CD8-positive, alpha-beta memory T cell (primary cell): ENCODE measurements at regions not wholly inside any gene's neighbourhood (a gene's known extent, or its start where the extent isn't known, plus 50 kb on each side); places are given as distances from the start of the nearest gene placed in this dataset.
A peak's percentile ranks its signal among the peaks of the same experiment; 100 is the strongest.

Experiments
- CTCF ChIA-PET: fragments of 350-600 bp; sonication (Branson Sonifier 250); formaldehyde crosslinking; loops from one replicate; lab custom pipeline; 2021; ENCODE audit warnings: antibody characterized with exemption; lab: Charles Lee
- POLR2A ChIA-PET: fragments of 350-600 bp; sonication (Branson Sonifier 250); formaldehyde crosslinking; loops from one replicate; lab custom pipeline; 2021; ENCODE audit warnings: antibody characterized with exemption; lab: Charles Lee
- DNase-seq, 5 donors: peaks; one replicate each; pipeline versions ENCODE4 v3.0.0 to v3.0.0-alpha.2; 2020 to 2022; ENCODE audit warnings: mixed read lengths in 1 of 5
- H3K27ac ChIP-seq: one replicate; pipeline ENCODE4 v1.7.0; 2013; ENCODE audit warnings: low read depth, mild to moderate bottlenecking, low read length, moderate library complexity
- H3K27me3 ChIP-seq: 2 replicates; pipeline ENCODE4 v1.7.0; 2013; ENCODE audit warnings: low read length, mild to moderate bottlenecking; ENCODE audit not compliant: insufficient read depth, poor library complexity, severe bottlenecking
- H3K36me3 ChIP-seq: 2 replicates; pipeline ENCODE4 v1.7.0; 2013; ENCODE audit warnings: mild to moderate bottlenecking, low read length, moderate library complexity; ENCODE audit not compliant: insufficient read depth
- H3K4me1 ChIP-seq: 2 replicates; pipeline ENCODE4 v1.7.0; 2013; ENCODE audit warnings: mild to moderate bottlenecking, low read length, moderate library complexity; ENCODE audit not compliant: insufficient read depth
- H3K4me3 ChIP-seq: 2 replicates; pipeline ENCODE4 v1.7.0; 2013; ENCODE audit warnings: mild to moderate bottlenecking, low read length
- H3K9me3 ChIP-seq: 2 replicates; pipeline ENCODE4 v1.7.0; 2013; ENCODE audit warnings: mild to moderate bottlenecking, low read length
- H3K27ac Mint-ChIP-seq, 8 donors: one replicate each; pipeline ENCODE4 v1.8.0; 2020 to 2021; ENCODE audit warnings: mixed read lengths in 8 of 8, mild to moderate bottlenecking in 6 of 8, inconsistent platforms in 3 of 8, moderate library complexity in 3 of 8
- H3K27me3 Mint-ChIP-seq, 2 donors: one replicate each; pipeline ENCODE4 v1.8.0; 2020 to 2021; ENCODE audit warnings: mixed read lengths in 2 of 2, mild to moderate bottlenecking in 1 of 2, moderate library complexity in 1 of 2
- H3K36me3 Mint-ChIP-seq, 3 donors: one replicate each; pipeline ENCODE4 v1.8.0; 2020 to 2021; ENCODE audit warnings: mixed read lengths in 3 of 3, inconsistent platforms in 1 of 3, mild to moderate bottlenecking in 1 of 3
- H3K4me1 Mint-ChIP-seq, 3 donors: one replicate each; pipeline ENCODE4 v1.8.0; 2020 to 2021; ENCODE audit warnings: mixed read lengths in 3 of 3, inconsistent platforms in 1 of 3, mild to moderate bottlenecking in 1 of 3
- H3K4me3 Mint-ChIP-seq, 7 donors: one replicate each; pipeline ENCODE4 v1.8.0; 2020 to 2021; ENCODE audit warnings: mixed read lengths in 7 of 7, mild to moderate bottlenecking in 6 of 7, moderate library complexity in 4 of 7, inconsistent platforms in 2 of 7
- H3K9me3 Mint-ChIP-seq, 5 donors: one replicate each; pipeline ENCODE4 v1.8.0; 2020 to 2022; ENCODE audit warnings: mixed read lengths in 5 of 5, mild to moderate bottlenecking in 3 of 5, moderate library complexity in 2 of 5, inconsistent platforms in 1 of 5

DNA sequence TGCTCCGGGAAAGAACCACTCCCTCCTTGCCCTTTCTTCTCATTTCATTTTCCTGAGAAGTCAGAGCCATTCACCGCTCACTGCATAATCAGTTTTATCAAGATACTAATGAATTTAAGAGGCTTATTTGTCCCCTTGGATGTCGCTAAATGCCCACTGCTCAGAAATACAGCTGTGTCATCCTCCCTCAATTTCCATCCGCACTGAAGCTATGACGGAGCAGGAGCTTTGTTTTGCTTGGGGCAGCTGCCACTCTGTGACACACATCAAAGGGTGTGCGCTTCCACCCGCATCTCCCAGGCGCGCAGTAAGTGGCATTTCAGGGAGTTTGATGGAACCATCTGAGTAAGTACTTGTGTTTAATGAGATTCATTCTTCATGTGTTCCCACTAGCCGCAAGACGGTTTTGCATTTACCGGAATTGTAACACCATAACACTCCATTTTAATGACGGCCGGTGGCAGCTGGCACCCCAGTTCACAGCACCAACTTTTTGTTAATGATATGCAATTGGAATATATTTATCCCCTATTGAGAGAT is 103.8 kb upstream of the PARD3 start:
- no peaks in the 10 kb centered on the region for H3K36me3 Mint-ChIP-seq
- peaks cover 0 to 9% (median 3%) of the 10 kb centered on the region in 5 donors for H3K9me3 Mint-ChIP-seq
- H3K27me3 ChIP-seq, result no peaks in the 10 kb centered on the region
- no peaks in the 10 kb centered on the region for H3K9me3 ChIP-seq
- ChIA-PET POLR2A (no interaction called here), CTCF (no interaction called here)
- H3K4me1 ChIP-seq, result no peaks in the 10 kb centered on the region
- H3K4me1 Mint-ChIP-seq, result no peaks in the 10 kb centered on the region
- H3K27ac Mint-ChIP-seq, result peak overlapping the region in 1 of 8 donors; percentile 33
- no peak overlapping the region for H3K4me3 ChIP-seq
- no peak overlapping the region for H3K27ac ChIP-seq
- no peak for DNase-seq
- H3K4me3 Mint-ChIP-seq, result no peak overlapping the region
- H3K36me3 ChIP-seq, result no peaks in the 10 kb centered on the region
- H3K27me3 Mint-ChIP-seq, result peaks cover 0 to 10% of the 10 kb centered on the region in 2 donors

DNA sequence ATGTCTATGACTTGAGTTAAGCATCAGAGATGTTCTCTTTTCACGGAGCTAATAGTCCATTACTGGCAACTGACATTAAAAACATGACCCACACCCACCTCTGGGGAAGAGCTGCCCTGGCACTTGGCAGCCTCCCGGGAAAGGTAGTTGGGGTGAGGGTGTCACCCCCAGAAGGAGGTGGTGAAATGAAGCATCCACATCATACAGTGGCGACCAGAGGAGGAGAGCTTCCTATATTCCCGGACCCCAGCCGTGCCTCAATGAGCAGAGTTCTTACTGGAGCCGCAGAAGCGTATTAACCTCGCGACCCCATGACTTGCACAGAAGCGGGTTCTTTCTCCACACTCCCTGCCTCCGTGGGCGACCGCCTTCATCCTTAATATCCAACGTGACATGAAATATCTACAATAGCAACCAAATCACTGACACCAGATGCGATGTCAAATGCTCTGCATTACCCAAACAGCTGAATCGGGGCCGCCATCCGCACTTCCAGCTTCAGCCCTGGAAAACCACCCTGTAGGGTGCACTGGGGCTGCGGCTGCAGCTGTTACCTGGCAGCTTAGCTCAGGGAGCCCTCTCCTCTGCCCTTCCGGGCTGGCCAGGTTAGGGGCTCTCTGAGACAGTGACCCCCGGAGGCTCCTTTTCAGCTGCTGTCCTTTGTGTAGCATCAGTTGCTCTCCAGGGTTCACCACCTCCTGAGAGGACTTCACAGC is 103.1 kb upstream of the PARD3 start:
- Histone ChIP-seq H3K27ac (no peak overlapping the region), H3K36me3 (no peaks in the 10 kb centered on the region), H3K4me1 (no peaks in the 10 kb centered on the region), H3K27me3 (no peaks in the 10 kb centered on the region), H3K4me3 (no peak overlapping the region), H3K9me3 (no peaks in the 10 kb centered on the region)
- Mint-ChIP-seq H3K27me3 (peaks cover 0 to 10% of the 10 kb centered on the region in 2 donors), H3K4me3 (no peak overlapping the region), H3K9me3 (peaks cover 0 to 4% (median 0%) of the 10 kb centered on the region in 5 donors), H3K27ac (no peak overlapping the region), H3K36me3 (no peaks in the 10 kb centered on the region), H3K4me1 (no peaks in the 10 kb centered on the region)
- POLR2A ChIA-PET, result no interaction called here
- no peak for DNase-seq
- CTCF ChIA-PET, result interaction anchor here (1.5 kb wide), 1 partner anchor 9 kb away, joined by 3 read pairs; no protein-coding TSS in a partner anchor

DNA sequence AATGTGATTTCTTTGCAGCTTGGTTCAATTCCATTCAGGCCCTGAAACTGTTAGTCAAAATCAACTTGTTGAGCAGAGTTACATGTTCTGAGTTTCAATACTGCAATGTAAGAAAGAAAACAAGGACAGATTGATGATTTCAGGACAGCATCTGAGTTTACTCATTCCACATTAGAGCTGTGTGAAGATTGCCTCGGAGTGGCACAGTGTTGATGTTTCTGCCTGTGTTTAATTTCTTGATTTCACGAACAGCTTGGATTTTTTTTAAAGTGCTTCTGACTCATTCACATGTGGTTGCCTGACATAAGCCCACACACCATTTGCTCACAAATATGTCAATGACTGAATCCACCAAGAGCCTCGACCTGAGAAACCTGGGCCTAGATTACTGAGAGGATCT is 101.2 kb upstream of the PARD3 start:
- Mint-ChIP-seq H3K4me3 (no peak overlapping the region), H3K27ac (no peak overlapping the region), H3K4me1 (no peaks in the 10 kb centered on the region), H3K27me3 (peaks cover 0 to 8% of the 10 kb centered on the region in 2 donors), H3K9me3 (no peaks in the 10 kb centered on the region), H3K36me3 (no peaks in the 10 kb centered on the region)
- DNase-seq, result no peak
- Histone ChIP-seq H3K27ac (no peak overlapping the region), H3K4me1 (no peaks in the 10 kb centered on the region), H3K27me3 (no peaks in the 10 kb centered on the region), H3K36me3 (no peaks in the 10 kb centered on the region), H3K4me3 (no peak overlapping the region), H3K9me3 (no peaks in the 10 kb centered on the region)
- ChIA-PET CTCF (no interaction called here), POLR2A (no interaction called here)

DNA sequence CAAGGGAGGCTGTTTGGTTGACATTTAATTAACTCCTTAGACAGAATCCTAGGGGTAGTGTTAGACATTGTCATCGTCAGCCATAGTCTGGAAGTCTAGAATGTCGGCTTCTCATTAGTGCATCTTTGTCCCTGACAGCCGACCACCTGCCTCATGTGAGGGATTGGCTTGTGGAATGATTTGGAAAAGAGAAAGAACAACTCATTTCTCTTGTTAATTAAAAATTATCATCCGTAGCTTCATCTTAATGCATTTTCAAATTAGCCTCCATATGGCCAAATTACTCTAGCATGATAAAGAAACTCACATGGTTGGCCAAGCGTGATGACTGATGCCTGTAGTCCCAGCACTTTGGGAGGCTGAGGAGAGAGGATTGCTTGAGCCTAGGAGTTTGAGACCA is 97.7 kb upstream of the PARD3 start:
- H3K9me3 Mint-ChIP-seq, result peaks cover 0 to 2% (median 0%) of the 10 kb centered on the region in 5 donors
- H3K27me3 Mint-ChIP-seq, result peaks cover 0 to 1% of the 10 kb centered on the region in 2 donors
- no peaks in the 10 kb centered on the region for H3K36me3 ChIP-seq
- H3K36me3 Mint-ChIP-seq, result no peaks in the 10 kb centered on the region
- no peaks in the 10 kb centered on the region for H3K4me1 Mint-ChIP-seq
- no peak overlapping the region for H3K27ac Mint-ChIP-seq
- H3K4me3 ChIP-seq, result no peak overlapping the region
- DNase-seq, result no peak
- H3K4me3 Mint-ChIP-seq, result no peak overlapping the region
- no peaks in the 10 kb centered on the region for H3K4me1 ChIP-seq
- ChIA-PET CTCF (no interaction called here), POLR2A (no interaction called here)
- no peaks in the 10 kb centered on the region for H3K27me3 ChIP-seq
- no peaks in the 10 kb centered on the region for H3K9me3 ChIP-seq
- H3K27ac ChIP-seq, result no peak overlapping the region

DNA sequence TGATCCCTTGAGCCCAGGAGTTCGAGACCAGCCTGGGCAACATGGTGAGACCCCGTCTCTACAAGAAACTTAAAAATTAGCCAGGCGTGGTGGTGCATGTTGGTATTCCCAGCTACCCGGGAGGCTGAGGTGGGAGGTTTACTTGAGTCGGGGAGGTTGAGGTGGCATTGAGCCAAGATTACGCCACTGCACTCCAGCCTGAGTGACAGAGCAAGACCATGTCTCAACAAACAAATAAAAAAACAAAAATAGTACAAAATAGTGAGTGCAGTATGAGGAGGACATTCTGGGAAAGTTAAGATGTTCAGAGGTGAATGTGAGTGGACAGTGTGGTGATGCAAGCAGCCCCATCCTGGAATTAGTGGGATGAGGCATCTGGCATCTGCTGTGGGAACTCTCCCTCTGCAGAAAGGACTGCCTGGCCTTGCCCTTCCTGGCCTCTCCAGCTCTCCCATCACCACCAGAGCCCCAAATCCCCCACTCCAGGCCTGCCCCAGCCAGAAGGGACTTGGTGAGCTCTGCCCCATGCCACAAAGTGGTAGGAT is 96.6 kb upstream of the PARD3 start:
- H3K27me3 ChIP-seq, result no peaks in the 10 kb centered on the region
- no peaks in the 10 kb centered on the region for H3K4me1 ChIP-seq
- DNase-seq, result no peak
- H3K36me3 ChIP-seq, result no peaks in the 10 kb centered on the region
- no peak overlapping the region for H3K27ac ChIP-seq
- peaks cover 0 to 2% (median 0%) of the 10 kb centered on the region in 5 donors for H3K9me3 Mint-ChIP-seq
- H3K4me3 ChIP-seq, result no peak overlapping the region
- ChIA-PET POLR2A (no interaction called here), CTCF (no interaction called here)
- H3K27ac Mint-ChIP-seq, result no peak overlapping the region
- H3K27me3 Mint-ChIP-seq, result no peaks in the 10 kb centered on the region
- H3K36me3 Mint-ChIP-seq, result no peaks in the 10 kb centered on the region
- no peaks in the 10 kb centered on the region for H3K9me3 ChIP-seq
- H3K4me1 Mint-ChIP-seq, result no peaks in the 10 kb centered on the region
- H3K4me3 Mint-ChIP-seq, result no peak overlapping the region

DNA sequence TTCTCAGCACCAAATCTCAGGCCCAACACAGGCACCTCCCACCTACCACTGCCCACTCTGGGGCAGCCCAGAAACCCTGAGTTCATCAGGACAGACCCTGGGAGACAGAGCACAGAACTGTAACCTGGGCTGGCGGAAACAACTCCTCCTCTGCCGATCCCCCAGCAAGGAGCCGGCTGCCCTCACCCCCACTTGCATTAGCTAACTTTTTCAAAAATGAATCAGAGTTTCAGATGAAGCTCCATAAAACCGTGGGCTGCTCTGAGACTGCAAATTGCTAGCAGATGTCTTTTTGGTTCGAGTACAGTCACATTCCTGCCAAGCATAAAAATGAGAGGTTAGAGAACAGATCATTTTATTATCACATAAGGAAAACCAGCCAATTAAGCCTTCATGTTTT is 93.4 kb upstream of the PARD3 start:
- Histone ChIP-seq H3K27ac (no peak overlapping the region), H3K9me3 (no peaks in the 10 kb centered on the region), H3K4me3 (no peak overlapping the region), H3K27me3 (no peaks in the 10 kb centered on the region), H3K4me1 (no peaks in the 10 kb centered on the region), H3K36me3 (no peaks in the 10 kb centered on the region)
- no peak overlapping the region for H3K4me3 Mint-ChIP-seq
- peaks cover 0 to 2% (median 0%) of the 10 kb centered on the region in 5 donors for H3K9me3 Mint-ChIP-seq
- no peak for DNase-seq
- H3K27me3 Mint-ChIP-seq, result no peaks in the 10 kb centered on the region
- ChIA-PET POLR2A (no interaction called here), CTCF (no interaction called here)
- no peaks in the 10 kb centered on the region for H3K36me3 Mint-ChIP-seq
- H3K27ac Mint-ChIP-seq, result no peak overlapping the region
- no peaks in the 10 kb centered on the region for H3K4me1 Mint-ChIP-seq

DNA sequence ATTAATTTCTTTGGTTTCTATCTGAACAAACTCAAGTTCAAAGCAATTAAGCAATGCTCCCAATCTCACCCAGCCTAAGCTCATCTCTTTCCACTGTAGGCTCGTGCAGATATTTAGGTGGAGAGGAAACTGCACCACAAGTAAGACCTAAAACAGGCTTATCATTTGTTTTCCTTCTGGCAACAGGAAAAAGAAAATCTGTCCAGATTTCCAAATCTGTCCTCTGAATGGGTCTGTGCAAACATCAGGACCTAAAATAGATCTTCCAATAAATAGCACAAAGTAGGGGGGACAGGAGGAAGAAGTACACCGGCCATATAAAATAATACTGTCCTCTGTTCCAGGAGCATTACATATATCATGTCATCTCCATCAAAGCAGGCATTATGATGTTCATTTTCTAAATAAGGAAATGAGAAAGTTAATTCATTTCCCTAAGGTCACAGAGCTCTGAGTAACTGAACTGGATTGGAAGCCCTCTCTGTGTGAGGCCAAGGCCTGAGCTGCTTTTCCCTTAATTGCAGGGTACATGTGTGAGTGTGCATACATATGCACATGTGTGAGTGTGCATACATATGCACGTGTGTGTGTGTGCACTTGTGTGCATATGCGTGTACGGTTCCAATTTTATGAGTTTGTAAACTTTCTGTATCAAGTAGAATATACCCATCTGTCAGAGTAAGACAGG is 92.8 kb upstream of the PARD3 start:
- H3K9me3 Mint-ChIP-seq, result peaks cover 0 to 2% (median 0%) of the 10 kb centered on the region in 5 donors
- Histone ChIP-seq H3K4me3 (no peak overlapping the region), H3K36me3 (no peaks in the 10 kb centered on the region), H3K9me3 (no peaks in the 10 kb centered on the region), H3K27me3 (no peaks in the 10 kb centered on the region), H3K4me1 (no peaks in the 10 kb centered on the region), H3K27ac (no peak overlapping the region)
- CTCF ChIA-PET, result no interaction called here
- no peak overlapping the region for H3K4me3 Mint-ChIP-seq
- no peaks in the 10 kb centered on the region for H3K4me1 Mint-ChIP-seq
- H3K27me3 Mint-ChIP-seq, result no peaks in the 10 kb centered on the region
- DNase-seq, result no peak
- no peaks in the 10 kb centered on the region for H3K36me3 Mint-ChIP-seq
- H3K27ac Mint-ChIP-seq, result no peak overlapping the region
- POLR2A ChIA-PET, result no interaction called here
